B cell (primary cell): ENCODE measurements at regions not wholly inside any gene's neighbourhood (a gene's known extent, or its start where the extent isn't known, plus 50 kb on each side); places are given as distances from the start of the nearest gene placed in this dataset.

Experiments used
- ATAC-seq: fragments of 200-7000 bp; cut with Tn5 transposase; one replicate; pipeline ENCODE4 v1.10.0; 2021; ENCODE audit warnings: low read depth, mild to moderate bottlenecking, moderate number of reproducible peaks, moderate library complexity
- CTCF ChIA-PET: fragments of 350-600 bp; sonication (Branson Sonifier 250); formaldehyde crosslinking; loops from one replicate; lab custom pipeline; 2021; ENCODE audit warnings: antibody characterized with exemption, inconsistent platforms; lab: Charles Lee
- POLR2A ChIA-PET: fragments of 350-600 bp; sonication (Branson Sonifier 250); formaldehyde crosslinking; loops from one replicate; lab custom pipeline; 2021; ENCODE audit warnings: antibody characterized with exemption; lab: Charles Lee
- DNase-seq: peaks from one replicate; pipeline ENCODE4 v3.0.0; 2013
- H2AFZ ChIP-seq: 2 replicates; pipeline ENCODE4 v1.6.1; 2012; ENCODE audit warnings: mild to moderate bottlenecking, low read depth, low read length; ENCODE audit not compliant: insufficient read depth, poor library complexity, severe bottlenecking
- H3K27ac ChIP-seq, 2 donors: 1 replicate in 1 of 2; 2 replicates in 1 of 2; pipeline ENCODE4 v1.5.1; 2012 to 2013; ENCODE audit warnings: low read length in 2 of 2, mild to moderate bottlenecking in 2 of 2, moderate library complexity in 1 of 2
- H3K27me3 ChIP-seq, 4 experiments: fragments of 200-600 bp in 1 of 4; sonication (generic) in 1 of 4; replicated peaks in 1 of 4; 1 replicate in 2 of 4; 2 replicates in 2 of 4; pipeline versions ENCODE4 v1.6.1 to v1.7.0; 2013 to 2016; ENCODE audit warnings: low read length in 3 of 4, mild to moderate bottlenecking in 2 of 4, mixed read lengths in 1 of 4, moderate library complexity in 1 of 4; ENCODE audit not compliant: insufficient read depth in 4 of 4, control insufficient read depth in 3 of 4; ENCODE audit errors: control extremely low read depth in 1 of 4
- H3K36me3 ChIP-seq, 2 experiments: replicated peaks in 1 of 2; 1 replicate in 1 of 2; 2 replicates in 1 of 2; pipeline versions ENCODE4 v1.6.1 to v1.7.1; 2013; ENCODE audit warnings: low read length in 1 of 2; ENCODE audit not compliant: insufficient read depth in 2 of 2, control insufficient read depth in 1 of 2; ENCODE audit errors: control extremely low read depth in 1 of 2, extremely low read depth in 1 of 2
- H3K4me1 ChIP-seq, 2 donors: fragments of 200-600 bp in 1 of 2; sonication (generic) in 1 of 2; 1 replicate in 1 of 2; 2 replicates in 1 of 2; pipeline versions ENCODE4 v1.5.1 to v1.6.1; 2013 to 2017; ENCODE audit warnings: low read length in 2 of 2; ENCODE audit not compliant: control insufficient read depth in 2 of 2, insufficient read depth in 2 of 2
- H3K4me2 ChIP-seq: replicated peaks from 2 replicates; pipeline ENCODE3; 2012; ENCODE audit warnings: mild to moderate bottlenecking, low read depth, low read length; ENCODE audit not compliant: poor library complexity, severe bottlenecking
- H3K4me3 ChIP-seq, 5 experiments: fragments of 200-600 bp in 1 of 5; sonication (generic) in 1 of 5; 1 replicate in 3 of 5; 2 replicates in 2 of 5; pipeline versions ENCODE4 v1.5.1 to v1.7.0; 2011 to 2016; ENCODE audit warnings: low read length in 4 of 5, mild to moderate bottlenecking in 4 of 5, low read depth in 2 of 5, control low read depth in 1 of 5, moderate library complexity in 1 of 5; ENCODE audit not compliant: insufficient read depth in 1 of 5; ENCODE audit errors: control extremely low read depth in 1 of 5, extremely low read depth in 1 of 5
- H3K79me2 ChIP-seq: fragments of 200-600 bp; sonication (generic); one replicate; pipeline ENCODE4 v1.6.0; 2016; ENCODE audit warnings: low read length; ENCODE audit not compliant: control insufficient read depth, insufficient read depth
- H3K9ac ChIP-seq: fragments of 200-600 bp; sonication (generic); 2 replicates; pipeline ENCODE4 v1.6.1; 2017; ENCODE audit warnings: mild to moderate bottlenecking, low read length, moderate library complexity
- H3K9me3 ChIP-seq, 3 donors: one replicate each; pipeline versions ENCODE4 v1.6.1 to v1.7.1; 2013; ENCODE audit warnings: low read length in 2 of 3; ENCODE audit not compliant: control insufficient read depth in 2 of 3, insufficient read depth in 1 of 3; ENCODE audit errors: control extremely low read depth in 1 of 3
- H4K20me1 ChIP-seq: 2 replicates; pipeline ENCODE4 v1.6.0; 2012; ENCODE audit warnings: mild to moderate bottlenecking, low read length; ENCODE audit not compliant: insufficient read depth, control insufficient read depth, poor library complexity, severe bottlenecking
- H3K27ac Mint-ChIP-seq: one replicate; pipeline ENCODE4 v1.8.0; 2021; ENCODE audit warnings: mixed read lengths
- H3K27me3 Mint-ChIP-seq: one replicate; pipeline ENCODE4 v1.8.0; 2021; ENCODE audit warnings: mixed read lengths
- H3K4me1 Mint-ChIP-seq: one replicate; pipeline ENCODE4 v1.8.0; 2021; ENCODE audit warnings: mixed read lengths
- H3K4me3 Mint-ChIP-seq: one replicate; pipeline ENCODE4 v1.8.0; 2021; ENCODE audit warnings: mixed read lengths
- H3K9me3 Mint-ChIP-seq: one replicate; pipeline ENCODE4 v1.8.0; 2022; ENCODE audit warnings: mixed read lengths; ENCODE audit not compliant: insufficient read depth
- CTCF ChIP-seq: fragments of 200-600 bp; IDR thresholded peaks from one replicate; pipeline ENCODE4 v1.8.0; 2022; ENCODE audit warnings: antibody characterized with exemption, mild to moderate bottlenecking
- EZH2 ChIP-seq: IDR thresholded peaks from 2 replicates; pipeline ENCODE4 v1.6.1; 2012; ENCODE audit warnings: borderline replicate concordance, low read depth, mild to moderate bottlenecking, moderate library complexity, low read length; ENCODE audit not compliant: insufficient read depth, poor library complexity, severe bottlenecking
- WGBS: methylation state at CpG from one replicate; pipeline ENCODE4 v1.1.5; 2013; ENCODE audit warnings: missing lambda C conversion rate; ENCODE audit not compliant: insufficient coverage; 5-methylcytosine and 5-hydroxymethylcytosine counted together
- intact Hi-C: fragments of 100-400 bp; cut with micrococcal nuclease; formaldehyde crosslinking; loops from one replicate; pipeline ENCODE4 v1.10.0; 2022

DNA sequence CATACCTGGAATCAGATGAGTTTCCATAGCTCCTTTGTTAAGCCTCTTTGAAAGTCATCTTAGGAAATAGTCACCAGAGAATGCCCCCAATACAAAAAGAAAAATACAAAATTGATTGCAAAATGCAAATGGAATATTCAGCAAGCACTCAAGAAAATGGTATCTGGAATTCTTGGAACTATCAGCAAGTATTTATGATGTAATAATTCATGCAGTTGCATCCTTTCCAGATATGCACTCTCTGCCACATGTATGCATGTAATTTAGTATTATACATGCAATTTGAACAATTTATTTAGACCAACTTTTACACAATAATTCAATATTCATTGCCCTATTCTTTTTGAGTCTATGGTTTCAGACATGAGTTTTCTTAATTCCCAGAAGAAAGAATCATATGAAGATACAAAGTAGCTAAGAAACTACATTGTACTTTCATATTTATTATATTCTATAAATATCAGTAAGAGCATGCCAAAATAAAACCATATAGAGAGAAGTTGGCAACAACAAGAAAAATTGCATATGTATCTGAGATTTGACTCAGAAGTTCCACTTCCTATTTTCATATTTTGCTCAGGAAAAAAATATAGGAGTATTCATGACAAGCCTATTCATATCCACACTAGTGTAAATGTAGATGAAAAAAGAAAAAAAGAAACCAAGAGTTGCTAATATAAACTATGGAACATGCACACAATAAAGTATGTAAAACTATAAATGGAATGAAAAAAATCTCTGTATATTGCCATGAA lies 338.5 kb downstream of the SEMA3D start:
- Histone ChIP-seq H3K79me2 (no peaks in the 10 kb centered on the region), H4K20me1 (no peaks in the 10 kb centered on the region), H3K4me3 (no peak overlapping the region), H3K36me3 (no peaks in the 10 kb centered on the region), H3K9ac (no peak overlapping the region), H2AFZ (no peak overlapping the region), H3K27ac (no peak overlapping the region), H3K4me1 (no peaks in the 10 kb centered on the region), H3K4me2 (no peak overlapping the region), H3K9me3 (no peaks in the 10 kb centered on the region), H3K27me3 (no peaks in the 10 kb centered on the region)
- no peak for TF ChIP-seq EZH2
- TF ChIP-seq CTCF = no peak
- no peaks in the 10 kb centered on the region for H3K27me3 Mint-ChIP-seq
- POLR2A ChIA-PET = no interaction called here
- no peak overlapping the region for H3K4me3 Mint-ChIP-seq
- ATAC-seq (no peak), DNase-seq (no peak)
- intact Hi-C loops = no loop called here
- CTCF ChIA-PET = no interaction called here
- H3K4me1 Mint-ChIP-seq = no peaks in the 10 kb centered on the region
- no peaks in the 10 kb centered on the region for H3K9me3 Mint-ChIP-seq
- no peak overlapping the region for H3K27ac Mint-ChIP-seq

- ChIA-PET POLR2A (no interaction called here), CTCF (no interaction called here)
- H3K79me2 ChIP-seq = no peaks in the 10 kb centered on the region
- intact Hi-C loops = no loop called here
- ATAC-seq (no peak), DNase-seq (no peak)
- H3K36me3 ChIP-seq = no peaks in the 10 kb centered on the region
- H3K4me3 ChIP-seq = no peak overlapping the region
- TF ChIP-seq EZH2 = no peak
- no peak for TF ChIP-seq CTCF
- Mint-ChIP-seq H3K27me3 (no peaks in the 10 kb centered on the region), H3K4me3 (no peak overlapping the region), H3K27ac (no peak overlapping the region), H3K4me1 (no peaks in the 10 kb centered on the region), H3K9me3 (no peaks in the 10 kb centered on the region)
- no peak overlapping the region for H2AFZ ChIP-seq
- no peaks in the 10 kb centered on the region for H3K27me3 ChIP-seq
- no peak overlapping the region for H3K4me2 ChIP-seq
- H3K4me1 ChIP-seq = no peaks in the 10 kb centered on the region
- no peak overlapping the region for H3K27ac ChIP-seq
- H3K9me3 ChIP-seq = no peaks in the 10 kb centered on the region
- no peak overlapping the region for H3K9ac ChIP-seq
- H4K20me1 ChIP-seq = no peaks in the 10 kb centered on the region
- no CpG with 5 or more reads among the region's 3 CpGs for WGBS
Observed at GRCh38 chr7:84847790-84848189, 339.1 kb downstream of the SEMA3D start.
